ENCODE measurements at regions not wholly inside any gene's neighbourhood (a gene's known extent, or its start where the extent isn't known, plus 50 kb on each side); places are given as distances from the start of the nearest gene placed in this dataset.
"Not testable (repeated sequence)": the region's sequence is repeated elsewhere in the genome, so short reads cannot be mapped to it uniquely, and the experiment has no call there.

DNA sequence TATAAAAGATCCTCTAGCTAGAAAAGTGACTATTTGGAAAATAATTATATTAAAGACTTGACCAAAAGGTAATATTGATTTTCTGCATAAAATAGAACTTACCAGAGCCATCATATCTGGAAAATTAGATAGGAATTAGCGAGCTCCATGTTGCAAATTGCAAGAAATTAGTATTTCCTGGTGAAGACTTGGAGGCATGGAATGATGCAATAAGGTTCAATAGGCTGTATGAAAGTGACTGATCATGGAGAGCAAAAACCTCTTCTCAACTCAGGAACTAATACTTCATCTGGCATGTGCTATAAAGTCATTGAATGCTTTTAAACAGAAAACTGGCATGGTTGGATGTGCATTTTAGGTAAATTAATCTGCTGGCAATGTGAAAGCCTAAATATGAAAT, 66.3 kb upstream of the UFM1 start:
- no peak for DNase-seq (ENCODE audit: low spot score)

DNA sequence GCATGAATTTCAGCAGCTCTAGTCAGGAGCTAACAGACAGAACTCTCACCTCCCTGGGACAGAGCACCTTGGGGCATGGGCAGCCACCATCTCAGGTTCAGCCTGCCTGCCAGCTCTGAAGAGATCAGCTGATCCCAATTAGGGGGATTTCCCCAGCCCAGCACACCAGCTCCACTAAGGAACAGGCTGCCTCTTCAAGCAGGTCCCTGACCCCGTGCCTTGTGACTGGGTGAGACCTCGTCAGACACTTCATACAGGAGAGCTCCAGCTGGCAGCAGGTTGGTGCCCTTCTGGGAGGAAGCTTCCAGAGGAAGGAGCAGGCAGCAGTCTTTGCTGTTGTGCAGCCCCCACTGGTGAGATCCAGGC, 84.5 kb upstream of the UFM1 start:
- no peak for DNase-seq (ENCODE audit: low spot score)

DNA sequence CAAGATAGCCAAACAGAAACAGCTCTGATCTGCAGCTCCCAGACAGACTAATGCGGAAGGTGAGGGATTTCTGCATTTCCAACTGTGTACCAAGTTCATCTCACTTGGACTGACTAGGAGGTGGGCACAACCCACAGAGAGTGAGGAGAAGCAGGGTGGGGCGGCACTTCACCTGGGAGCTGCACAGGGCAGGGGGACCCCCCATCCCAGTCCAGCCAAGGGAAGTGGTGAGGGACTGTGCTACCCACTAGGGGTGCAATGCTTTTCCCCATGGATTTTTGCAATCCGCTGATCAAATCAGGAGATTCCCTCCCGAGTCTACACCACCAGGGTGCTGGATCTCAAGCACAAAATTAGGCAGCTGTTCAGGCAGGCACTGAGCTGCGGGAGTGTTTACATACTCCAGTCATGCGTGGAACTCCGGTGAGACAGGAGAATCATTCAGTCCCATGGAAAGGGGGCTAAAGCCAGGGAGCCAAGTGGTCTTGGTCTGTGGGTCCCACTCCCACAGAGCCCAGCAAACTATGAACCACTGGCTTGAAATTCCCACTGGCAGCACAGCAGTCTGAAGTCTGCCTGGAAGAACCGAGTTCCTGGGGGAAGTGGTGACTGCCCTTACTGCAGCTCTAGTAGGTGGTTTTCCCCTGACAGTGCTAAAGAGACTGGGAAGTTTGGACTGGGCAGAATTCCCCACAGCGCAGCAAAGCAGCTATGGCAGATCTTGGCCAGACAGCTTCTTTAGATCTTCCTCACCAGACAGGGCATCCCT, 85.1 kb upstream of the UFM1 start:
- no peak for DNase-seq (ENCODE audit: low spot score)

DNA sequence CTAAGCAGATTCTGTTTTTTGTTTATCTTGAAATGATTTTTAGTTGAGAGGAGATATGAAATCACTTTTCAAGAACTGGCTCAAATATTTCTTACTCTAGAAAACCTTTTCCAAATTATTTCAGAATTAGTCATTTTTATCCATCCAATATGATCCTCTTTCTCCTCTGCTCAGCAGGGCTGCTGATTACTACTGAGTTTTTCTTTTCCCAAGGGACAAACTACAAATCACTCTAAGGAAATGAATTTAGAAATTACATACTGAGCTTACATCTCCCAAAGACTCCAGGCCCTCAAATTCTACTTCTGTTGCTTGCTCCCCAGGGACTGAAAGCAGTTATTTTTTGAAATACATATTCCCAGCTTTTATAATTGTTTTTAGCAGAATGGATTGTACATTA, 87.4 kb upstream of the UFM1 start:
- peak; percentile 53 for DNase-seq (ENCODE audit: low spot score)

DNA sequence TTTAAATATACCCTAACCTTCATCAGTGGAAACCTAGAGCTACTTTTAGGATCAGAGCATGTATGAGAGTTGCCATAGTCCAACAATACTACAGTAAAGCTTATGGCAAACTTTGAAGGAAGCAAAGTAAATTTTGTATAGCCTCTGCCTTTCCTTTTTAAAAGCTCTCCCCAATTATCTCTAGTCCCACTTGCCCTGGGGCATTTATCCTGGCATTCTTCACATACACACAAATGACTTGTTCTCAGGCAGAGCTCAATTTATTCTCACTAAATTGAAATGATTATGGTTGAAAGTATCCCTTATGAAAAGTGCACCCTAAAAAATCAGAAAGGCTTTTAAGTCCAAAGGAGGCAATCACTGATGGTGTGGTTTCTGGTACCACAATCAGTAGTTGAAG, 94.1 kb upstream of the UFM1 start:
- no peak for DNase-seq (ENCODE audit: low spot score)

DNA sequence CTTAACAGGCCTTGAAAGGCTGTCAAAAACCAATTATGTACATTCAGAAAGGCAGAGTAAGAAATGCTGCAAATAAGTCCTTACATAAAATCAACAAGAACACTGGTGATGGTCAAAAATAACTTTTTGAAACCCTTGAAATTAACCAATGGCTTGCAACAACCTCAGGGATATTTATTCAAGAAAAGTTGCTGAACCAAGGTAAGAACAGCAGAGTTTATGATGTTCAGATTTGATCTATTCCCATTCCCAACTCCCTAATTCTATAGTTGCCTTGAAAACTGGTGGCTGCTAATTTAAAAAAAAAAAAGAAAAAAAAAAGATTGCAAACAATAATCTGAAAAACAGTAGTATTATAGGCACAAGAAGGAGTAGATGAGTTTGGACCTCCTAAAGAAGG, 109.8 kb upstream of the UFM1 start:
- no peak for DNase-seq (ENCODE audit: low spot score)

DNA sequence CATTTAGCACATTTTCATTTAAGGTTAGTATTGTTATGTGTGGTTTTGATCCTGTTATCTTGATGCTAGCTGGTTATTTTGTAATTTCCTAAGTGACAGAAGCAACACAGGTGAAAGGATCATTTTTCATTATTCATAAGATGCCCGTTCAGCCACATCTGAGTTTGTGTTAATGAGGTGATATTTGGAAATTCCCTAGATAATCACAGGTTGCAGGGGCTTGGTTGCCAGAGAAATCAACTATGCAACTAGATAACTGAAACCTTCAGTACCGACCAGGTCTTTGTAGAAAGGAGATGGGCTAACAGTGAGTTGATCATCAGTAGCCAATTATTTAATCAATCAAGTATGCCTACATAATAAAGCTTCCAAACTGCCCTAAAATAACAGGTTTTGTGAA, 121.3 kb upstream of the UFM1 start:
- DNase-seq (ENCODE audit: low spot score): no peak

DNA sequence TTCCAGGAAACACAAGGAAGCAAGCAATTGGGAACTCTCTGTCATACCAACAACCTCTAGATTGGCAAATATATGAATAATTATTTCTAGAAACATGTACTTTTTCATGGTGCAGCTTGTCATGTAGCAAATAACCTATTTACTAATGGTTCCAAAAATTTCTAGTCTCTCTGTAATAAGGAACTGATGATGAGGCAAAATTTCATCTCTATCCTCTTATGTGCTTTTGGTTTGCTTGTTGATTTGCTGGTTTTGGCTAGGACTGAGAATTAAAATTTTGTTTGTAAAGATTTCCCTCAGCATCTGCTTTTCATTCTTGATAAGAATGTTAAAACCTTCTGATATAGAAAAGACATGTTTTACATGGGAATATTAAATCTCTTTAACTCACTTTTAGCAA, 123.2 kb upstream of the UFM1 start:
- no peak for DNase-seq (ENCODE audit: low spot score)

DNA sequence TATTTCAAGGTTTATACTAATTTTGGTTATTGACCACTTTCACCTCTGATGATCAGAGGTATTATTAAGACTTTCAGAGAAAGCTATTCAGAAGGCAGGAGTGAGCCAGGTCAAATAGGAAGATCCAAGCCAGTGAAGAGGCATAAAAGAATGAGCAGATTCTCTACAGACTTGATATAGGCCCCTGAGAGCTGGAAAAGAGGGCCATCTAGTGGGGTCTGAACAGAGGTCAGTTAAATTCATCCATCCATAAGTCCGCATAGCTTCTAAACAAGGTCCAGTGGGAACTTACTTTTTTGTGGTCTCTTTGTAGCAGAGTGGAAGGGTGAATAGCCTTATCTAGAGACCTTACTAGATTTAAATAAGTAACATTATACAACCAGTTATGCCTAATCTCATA, 126.6 kb upstream of the UFM1 start:
- DNase-seq (ENCODE audit: low spot score): peak; percentile 0

DNA sequence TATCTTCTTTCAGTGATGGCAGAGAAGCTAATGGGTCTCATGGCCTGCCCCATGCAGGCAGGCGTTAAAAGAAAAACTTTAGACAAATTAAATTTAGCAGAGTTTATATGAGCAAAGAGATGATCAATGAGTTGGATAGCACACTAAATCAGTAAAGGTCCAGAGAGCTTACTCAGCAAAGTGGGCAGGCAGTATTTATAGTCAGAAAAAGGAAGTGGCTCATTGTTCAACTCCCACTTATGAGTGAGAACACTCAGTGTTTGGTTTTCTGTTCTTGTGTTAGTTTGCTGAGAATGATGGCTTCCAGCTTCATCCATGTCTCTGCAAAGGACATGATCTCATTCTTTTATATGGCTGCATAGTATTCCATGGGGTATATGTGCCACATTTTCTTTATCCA, 128.5 kb upstream of the UFM1 start:
- not testable (repeated sequence) for DNase-seq (ENCODE audit: low spot score)

DNA sequence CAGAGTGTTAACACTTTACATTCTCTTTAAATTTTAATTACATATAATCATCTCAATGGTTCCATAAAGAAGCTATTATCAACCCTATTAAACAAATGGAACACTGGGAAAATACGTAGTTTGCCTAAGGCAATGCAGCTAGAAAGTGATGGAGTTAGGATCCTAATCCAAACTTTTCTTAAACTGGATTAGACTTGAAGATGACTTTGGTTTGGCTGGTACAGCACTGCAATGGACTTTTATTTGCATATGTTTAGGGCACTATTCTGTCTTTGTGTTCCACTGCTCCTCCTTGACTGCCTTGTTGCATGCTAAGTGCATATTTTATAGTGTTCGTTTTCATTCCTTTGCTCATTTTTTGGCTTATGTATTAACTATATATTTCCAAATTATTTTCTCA, 133.5 kb upstream of the UFM1 start:
- no peak for DNase-seq (ENCODE audit: low spot score)

DNA sequence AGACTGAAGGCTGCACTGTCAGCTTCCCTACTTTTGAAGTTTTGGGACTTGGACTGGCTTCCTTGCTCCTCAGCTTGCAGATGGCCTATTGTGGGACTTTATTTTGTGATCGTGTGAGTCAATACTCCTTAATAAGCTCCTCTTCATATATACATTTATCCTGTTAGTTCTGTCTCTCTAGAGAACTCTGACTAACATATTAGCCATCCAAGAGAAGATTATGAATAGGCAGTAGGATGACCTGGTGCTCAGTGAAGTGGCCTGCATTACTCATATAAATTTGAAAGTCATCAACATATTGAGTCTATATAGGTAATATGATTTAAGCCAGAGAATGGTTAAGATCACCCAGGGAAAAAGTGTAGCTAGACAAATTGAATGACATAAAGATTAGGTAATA, 136.3 kb upstream of the UFM1 start:
- peak; percentile 1 for DNase-seq (ENCODE audit: low spot score)

DNA sequence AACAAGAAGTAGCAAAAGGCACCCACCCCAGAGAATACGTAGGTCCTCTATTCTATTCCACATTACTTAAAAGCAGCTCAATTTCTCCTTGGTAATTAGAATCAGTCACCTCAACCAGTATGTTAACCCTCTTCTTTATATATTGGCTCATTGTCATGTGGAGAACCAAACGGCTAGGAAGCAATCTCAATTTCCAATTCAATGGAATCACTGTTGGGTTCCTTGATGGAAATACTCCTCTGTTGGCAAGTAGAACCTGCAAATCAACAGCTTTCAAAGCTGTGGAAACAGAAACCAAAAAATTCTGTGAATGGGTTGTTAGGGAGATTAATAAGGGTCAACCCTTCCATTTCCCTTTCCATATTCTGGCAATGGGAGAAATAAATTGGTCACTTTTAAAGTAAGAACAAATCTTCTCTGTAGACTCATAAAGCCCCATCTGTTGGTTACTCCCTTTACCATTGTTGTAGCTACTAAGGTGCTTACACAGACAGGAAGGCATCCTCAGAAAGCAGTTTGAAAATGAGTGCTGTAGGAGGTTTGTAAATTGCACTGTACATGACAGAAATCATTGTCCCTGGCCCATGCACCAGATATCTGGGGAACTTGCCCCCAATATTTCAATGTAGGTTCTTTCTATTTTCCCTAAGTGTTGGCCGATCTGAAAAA, 138.6 kb upstream of the UFM1 start:
- DNase-seq (ENCODE audit: low spot score): no peak

DNA sequence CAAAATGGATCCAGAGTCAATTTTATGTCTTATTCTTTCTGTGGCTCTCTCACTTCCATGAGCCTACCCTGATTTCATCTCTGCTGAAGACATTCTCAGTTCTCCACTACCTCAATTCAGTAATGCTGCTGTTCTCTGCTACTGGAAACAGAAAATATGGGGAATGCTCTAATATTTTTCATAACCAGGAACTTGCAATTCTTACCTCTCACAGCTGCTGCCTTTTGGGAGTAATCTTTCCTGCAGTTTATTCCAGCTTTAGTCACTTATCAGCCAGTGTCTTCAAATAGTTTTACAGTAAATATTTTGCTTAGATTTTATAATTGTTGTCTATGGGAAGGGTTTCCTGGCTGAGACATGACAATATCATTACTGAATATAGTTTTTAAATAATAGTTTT, 145.1 kb upstream of the UFM1 start:
- no peak for DNase-seq (ENCODE audit: low spot score)

DNA sequence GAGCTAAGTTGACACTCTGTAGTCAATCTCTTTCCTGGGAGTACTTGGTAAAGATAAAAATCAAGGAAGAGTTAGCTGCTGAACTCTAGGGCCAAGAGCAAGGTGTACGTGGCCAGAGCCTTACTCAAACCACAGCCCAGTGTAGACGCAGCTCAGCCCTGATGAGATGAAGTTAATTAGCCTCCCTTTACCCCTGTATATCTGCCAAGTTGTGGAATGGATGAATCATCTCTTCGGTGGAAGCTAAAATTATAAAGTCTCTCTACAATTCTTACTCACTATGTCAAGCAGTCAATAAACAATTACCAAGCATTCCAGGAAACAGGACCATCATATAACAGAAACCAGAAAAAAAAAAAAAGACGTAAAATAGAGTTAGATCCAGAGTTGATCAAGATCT, 146.9 kb upstream of the UFM1 start:
- DNase-seq (ENCODE audit: low spot score): peak; percentile 1

DNA sequence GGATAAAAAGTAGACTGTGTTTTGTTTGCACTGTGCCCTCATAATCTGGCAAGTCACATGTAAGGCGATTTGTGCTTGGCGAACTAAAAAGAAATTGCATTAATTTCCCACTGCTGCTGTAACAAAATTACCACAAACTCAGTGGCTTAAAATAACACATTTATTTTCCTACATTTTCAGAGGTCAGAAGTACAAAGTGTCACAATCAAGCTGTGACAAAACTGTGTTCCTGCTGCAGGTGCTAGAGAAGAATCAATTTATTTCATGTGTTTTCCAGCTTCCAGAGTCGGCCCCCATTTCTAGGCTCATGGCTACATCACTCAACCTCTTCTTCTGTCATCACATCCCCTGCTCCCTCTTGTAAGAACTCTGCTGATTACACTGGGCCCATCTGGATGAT, 158.6 kb upstream of the UFM1 start:
- DNase-seq (ENCODE audit: low spot score): no peak

DNA sequence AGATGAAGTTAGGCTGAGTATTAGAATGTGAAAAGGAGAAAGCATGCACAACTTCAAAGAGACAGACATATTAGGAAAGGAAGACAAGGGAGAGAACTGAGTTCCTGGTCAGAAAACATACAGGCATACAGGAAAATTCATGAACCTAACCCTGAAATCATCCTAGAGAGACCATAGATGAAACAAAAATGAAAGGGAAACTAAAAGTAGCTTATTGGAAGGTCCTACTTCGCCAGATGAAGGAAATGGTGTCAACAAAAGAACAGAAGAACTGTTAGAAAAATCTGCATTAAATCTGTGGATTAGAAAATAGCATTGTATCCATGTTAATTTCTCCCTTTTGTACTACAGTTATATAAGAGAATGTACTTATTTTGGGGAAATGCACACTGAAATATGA, 169.0 kb upstream of the UFM1 start:
- no peak for DNase-seq (ENCODE audit: low spot score)

DNA sequence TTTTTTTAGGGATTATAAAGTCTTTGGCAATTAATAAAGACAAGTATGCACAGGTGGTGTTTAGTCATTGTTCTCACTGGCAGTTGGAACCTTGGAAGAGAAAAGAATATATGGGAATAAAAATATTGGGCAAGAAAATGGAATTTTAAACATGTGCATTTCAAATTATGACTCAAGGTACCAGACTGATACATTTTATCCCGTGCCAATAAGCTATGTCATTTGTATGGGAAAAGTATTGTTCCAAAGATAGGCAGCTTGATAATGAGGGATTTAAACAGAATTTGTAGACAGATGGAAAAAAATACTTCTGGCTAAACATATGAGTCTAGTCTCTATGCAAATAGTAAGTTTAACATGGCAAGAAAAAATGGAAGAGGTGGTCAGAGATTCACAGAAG, 169.5 kb upstream of the UFM1 start:
- no peak for DNase-seq (ENCODE audit: low spot score)

DNA sequence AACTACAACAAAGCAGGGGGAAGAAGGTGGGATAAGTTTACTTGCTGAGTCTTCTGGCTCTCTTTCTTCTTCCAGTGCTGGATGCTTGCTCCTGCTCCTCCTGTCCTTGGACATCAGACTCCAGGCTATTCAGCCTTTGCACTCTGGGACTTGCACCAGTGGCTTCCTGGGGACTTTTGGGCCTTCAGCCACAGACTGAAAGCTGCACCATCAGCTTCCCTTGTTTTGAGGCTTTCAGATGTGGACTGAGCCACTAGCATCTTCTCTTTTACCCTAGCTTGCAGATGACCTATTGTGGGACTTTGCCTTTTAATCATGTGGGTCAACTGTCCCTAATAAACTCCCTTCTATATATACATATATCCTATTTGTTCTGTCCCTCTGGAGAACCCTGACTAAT, 173.0 kb upstream of the UFM1 start:
- DNase-seq (ENCODE audit: low spot score): no peak

DNA sequence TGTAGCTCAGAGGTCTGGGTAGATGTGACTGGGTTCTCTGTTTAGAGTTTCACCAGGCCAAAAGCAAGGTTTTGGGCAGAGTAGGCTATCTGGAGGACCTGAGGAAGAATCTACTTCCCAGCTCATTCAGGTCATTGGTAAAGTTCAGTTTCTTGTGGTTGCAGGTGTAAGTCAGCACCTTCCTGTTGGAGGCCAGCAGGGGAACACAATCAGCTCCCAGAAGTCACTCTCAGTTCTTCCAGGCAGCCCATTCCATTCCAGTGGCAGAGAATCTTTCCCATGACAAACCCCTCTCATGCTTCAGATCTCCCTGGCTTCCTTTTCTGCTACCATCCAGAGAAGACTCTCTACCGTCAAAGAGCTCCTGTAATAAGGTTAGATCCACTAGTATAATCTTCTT, 176.2 kb upstream of the UFM1 start:
- no peak for DNase-seq (ENCODE audit: low spot score)

DNA sequence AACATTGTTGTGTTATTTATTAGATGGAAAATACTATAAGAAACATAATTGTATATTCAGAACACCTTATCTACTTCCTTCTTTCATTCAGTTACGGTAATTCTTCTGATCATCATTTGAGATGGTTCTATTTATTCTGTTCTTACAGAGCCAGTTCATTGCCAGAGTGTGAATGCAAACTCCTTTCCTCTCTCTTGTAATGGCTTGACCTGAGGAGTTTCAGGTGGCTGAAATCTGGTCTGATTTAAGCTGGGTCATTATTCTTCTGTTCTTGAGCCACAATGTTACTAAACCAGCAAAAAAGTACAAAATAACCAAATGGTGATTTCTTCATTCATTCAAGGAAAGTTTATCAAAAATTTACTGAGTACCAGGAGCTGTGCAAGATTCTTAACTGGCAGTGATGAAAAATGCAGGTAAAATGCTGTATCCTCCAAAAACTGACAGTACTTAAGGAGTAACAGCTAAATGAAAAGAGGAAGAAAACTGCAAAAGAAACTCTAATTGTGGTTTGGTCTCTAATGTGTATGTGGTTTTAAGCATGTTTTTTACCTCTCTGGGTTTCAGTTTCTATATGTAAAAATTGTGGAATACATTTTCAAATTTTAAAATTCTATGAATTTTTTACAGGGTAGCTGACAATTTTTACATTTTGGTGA, 182.4 kb upstream of the UFM1 start:
- no peak for DNase-seq (ENCODE audit: low spot score)

DNA sequence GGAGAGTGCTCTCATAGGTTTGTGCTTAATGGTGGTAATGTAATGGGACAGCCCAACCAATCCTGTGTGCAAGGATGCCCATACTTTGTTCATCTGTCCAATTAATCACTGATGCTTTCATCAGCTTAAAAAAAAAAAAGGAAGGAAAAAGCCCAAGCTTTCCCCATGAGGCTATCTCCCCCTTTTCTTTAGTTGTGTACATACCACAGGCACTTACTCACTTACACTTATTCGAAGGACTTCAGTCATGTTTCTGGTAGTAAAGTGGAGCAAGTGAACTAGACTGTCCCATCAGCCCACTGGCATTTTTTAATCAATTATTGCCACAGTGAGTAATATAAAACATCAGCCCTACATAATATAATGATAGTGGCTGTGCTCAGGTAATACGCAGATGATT, 183.5 kb upstream of the UFM1 start:
- DNase-seq (ENCODE audit: low spot score): no peak

DNA sequence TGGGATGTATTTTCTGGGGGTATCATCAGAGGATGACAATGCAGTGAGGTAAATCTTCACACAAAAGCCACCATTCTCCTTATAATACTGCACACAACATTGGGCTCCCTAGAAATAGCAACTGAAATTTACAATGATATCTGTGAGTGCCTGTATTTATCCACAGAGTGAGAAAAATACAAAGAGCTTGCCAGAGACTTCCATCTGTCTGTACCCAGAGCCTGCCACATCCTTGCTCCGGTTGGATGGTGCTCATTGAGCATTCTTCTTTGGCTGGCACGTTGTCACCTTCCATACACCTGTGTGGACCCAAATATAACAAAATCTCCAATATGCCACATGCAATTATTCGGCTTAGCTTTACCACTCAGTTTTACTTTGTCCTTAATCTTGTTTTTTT, 189.5 kb upstream of the UFM1 start:
- no peak for DNase-seq (ENCODE audit: low spot score)

DNA sequence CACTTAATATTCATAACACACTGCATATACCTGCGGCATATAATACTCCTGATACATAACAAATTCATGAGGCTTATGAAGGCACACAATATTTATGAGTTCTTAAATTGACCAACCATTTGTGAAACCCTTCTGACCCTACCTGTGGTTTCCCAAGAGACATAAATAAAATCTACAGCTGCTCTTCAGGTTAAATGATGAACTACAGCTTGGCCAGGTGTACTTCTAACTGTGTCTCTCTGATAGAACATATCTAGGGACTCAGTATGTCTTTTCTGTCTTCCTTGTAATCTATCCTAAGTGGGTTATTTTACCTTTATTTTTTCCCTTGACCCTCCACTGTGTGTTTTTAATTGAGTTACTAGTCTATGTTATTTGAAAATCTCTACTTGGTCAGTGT, 189.9 kb upstream of the UFM1 start:
- no peak for DNase-seq (ENCODE audit: low spot score)

Data from hepatic stellate cell (primary cell).